ENCODE measurements at regions not wholly inside any gene's neighbourhood (a gene's known extent, or its start where the extent isn't known, plus 50 kb on each side); places are given as distances from the start of the nearest gene placed in this dataset.
"Not testable (repeated sequence)": the region's sequence is repeated elsewhere in the genome, so short reads cannot be mapped to it uniquely, and the experiment has no call there.

DNA sequence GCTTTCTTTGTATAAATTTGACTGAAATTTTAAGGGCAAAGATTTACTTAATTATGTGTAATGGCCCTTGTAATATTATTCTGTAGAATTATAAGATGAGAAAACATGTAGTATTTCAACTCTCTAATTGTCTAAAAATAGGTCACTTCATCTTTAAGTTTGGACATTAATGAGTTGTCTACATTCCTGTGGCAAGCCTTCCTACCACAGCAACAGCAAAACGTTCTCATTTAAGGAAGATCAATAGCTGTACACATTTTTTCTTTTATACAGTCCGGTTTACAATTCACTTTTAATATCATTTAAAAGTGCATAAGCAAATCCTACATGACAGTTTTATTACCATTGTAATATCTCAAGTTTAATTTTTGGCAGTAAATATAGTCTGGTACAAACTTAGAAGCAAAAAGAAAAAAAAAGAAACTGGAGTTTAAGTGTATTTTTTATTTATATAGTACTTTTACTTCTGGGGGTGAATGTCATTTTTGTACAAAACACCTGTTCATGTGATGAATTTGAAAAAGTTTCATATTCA lies 501.8 kb downstream of the ZPLD1 start:
- DNase-seq: no peak

DNA sequence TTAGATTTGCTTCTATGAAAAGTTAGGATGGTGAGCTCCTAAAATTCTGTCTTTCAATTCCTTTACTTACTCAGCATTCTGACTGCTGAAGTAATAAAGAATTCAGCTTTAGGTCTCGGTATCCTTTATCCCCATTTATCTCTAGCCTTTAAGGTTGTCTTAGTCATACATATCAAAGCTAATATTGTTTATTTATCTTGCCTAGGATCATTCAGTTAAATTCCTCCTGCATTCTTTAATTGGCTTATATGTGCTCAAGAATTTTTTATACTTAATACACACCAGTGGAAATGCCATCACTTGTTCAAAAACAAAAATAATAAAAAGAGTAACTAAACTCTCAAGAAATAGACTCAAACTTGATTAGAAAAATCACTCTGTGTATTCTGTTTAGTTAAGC lies 507.0 kb downstream of the ZPLD1 start:
- no peak for DNase-seq

DNA sequence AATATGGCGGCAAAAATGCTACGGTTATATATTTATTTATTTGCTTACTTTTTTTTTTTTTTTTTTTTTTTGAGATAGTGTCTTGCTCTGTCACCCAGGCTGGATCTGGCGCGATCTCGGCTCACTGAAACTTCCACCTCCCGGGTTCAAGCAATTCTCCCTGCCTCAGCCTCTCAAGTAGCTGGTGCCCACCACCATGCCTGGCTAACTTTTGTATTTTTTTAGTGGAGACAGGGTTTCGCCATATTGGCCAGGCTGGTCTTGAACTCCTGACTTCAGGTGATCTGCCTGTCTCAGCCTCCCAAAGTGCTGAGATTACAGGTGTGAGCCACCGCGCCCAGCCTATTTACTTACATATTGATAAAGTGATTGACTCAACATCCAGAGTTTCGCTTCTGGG lies 511.6 kb downstream of the ZPLD1 start:
- DNase-seq: not testable (repeated sequence)

DNA sequence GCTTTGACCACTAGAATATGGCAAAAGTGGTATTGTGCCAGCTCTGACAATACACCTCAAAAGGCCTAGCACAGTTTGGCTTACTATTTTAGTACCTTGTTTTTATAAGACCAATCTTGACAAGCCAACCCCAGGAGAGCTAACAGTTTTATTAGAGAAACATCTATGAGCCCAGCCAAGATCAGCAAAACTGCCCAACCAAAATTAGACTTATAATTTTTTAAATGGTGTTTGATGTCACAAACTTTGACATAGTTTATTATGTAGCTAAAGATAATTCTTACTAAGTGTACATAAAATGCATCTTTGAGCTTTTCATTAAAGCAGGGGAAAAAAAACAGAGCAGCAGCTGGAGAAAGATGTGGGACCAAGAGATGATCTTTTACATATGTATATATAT lies 537.5 kb downstream of the ZPLD1 start:
- DNase-seq: no peak

DNA sequence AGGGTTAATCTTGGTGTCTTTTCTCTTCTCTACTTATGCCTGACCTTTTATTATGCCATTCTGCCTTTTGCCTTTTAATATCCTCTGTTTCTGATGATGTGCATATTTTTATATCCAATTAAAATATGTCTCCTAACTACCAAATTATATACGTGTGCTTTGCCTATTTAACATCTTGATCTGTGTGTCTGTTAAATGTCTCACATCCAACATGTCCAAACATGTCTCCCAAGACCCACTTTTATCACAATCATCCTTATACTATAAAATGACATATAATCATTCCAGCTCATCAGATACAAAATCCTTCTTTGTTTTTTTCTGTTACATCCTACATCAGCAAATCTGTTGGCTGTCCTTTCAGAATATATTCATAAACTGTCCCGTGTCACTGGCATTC lies 539.5 kb downstream of the ZPLD1 start:
- DNase-seq: no peak

DNA sequence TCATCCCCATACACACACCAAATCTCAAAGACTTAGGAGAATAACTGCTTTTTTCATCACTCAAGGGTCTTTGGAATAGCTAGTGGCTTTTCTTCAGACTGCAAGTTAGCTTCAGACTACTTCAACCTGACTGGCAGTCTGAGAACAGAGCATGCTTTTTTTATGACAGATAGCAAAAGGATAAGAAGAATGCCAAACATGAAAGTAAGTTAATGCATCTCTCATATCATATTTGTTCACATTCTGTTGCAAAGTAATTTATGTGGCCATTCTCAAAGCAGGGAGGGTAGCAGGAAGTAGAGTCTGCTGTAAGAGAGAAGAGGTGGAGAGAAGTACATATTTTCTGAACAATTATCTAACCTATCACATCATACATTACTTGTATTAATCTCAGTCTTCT lies 544.4 kb downstream of the ZPLD1 start:
- no peak for DNase-seq

DNA sequence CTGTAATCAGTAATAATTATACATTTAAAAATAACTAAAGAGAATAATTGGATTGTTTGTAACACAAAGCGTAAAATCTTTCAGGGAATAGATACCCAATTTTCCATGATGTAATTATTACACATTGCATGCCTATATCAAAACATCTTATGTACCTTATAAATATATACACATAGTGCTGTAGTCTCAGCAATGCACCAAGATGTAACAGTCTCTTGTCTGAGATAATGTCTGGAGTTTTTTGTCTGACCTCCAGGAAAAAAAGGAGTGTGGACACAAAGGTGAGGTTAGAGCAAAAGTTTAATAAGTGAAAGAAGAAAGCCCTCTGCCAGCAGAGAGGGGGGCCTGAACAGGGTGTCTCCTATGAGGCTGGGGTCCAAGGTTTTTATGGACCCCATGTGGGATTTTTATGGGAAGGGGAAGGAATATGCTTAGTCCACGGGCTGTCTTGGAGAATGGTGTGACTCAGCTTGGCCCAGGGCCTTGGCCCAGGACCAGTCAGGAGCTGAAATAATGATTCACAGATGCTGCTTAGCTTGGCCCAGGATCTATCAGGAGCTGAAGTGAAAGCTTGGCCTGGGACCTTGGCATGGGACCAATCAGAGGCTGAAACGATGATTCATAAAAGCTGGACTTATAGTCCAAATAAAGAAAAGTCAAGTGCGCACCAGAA lies 545.0 kb downstream of the ZPLD1 start:
- no peak for DNase-seq

DNA sequence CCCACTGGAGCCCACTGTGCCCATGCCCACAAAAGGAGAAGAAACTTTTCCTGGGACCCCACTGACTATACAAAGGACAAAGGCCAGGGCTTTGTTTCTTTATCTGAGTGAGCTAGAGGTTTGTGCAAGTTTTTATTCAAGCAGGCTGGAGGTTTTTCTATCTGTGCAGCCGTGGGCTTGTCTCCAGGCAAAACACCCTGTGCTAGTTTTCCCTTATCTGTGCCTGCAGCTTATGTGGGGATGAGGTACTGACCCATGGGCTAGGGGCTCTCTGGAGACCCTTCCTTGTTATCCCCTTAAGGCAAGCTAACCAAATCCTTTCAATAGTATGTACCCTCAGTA lies 545.5 kb downstream of the ZPLD1 start:
- DNase-seq: no peak

DNA sequence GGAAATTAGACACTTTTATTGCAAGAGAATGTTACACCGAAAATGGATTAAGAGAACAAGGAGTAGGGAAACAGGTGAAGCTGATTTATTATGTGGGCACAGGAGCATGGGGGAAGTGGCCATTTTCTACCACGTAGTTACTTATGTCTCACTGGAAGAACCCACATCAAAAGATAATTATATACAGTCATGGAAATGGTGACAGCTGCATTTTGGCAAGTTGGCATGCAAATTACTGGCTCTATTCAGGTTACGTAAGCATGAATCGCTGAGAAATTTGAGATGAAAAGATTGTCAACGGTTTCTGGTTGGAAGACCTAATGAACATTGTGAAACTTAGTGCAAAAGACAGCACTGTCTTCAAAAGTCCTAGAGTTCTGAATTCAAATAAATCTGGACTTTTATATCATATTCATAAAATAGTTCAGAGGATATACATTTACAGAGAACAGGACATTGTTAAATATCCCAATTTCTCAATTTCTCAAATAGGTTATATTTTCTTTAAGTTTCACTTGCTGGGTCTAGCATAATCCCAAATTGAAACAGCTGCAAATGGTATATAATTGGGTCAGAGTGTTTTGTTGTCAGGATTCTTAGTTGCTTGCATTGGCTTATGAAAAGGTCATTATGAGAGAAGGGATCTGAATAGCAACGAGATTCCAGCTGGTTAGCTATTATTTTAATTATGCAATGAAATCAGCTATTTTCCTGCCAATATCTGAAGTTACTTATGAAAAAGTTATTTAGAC lies 567.8 kb downstream of the ZPLD1 start:
- DNase-seq: no peak

DNA sequence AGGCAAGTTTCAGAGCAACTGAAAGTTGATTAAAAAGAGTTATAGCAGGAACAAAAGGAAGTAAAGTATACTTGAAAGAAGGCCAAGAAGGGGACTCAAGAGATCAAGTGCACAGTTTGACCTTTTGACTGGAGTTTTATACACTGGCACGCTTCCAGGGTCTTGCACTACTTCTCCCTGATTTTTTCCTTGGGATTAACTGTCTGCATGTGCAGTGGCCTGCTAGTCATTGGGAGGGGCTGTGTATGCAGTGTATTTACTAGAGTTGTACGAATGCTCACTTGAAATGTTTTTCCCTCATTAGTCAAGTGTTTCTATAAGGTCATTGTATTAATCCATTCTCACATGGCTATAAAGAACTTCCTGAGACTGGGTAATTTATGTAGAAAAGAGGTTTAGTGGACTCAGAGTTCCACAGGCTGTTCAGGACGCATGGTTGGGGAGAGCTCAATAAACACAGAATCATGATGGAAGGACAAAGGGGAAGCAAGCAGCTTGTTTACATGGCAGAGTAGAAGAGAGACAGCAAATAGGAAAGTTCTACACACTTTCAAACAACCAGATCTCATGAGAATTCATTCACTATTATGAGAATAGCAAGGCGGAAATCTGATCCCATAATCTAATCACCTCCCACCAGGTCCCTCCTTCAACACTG lies 571.8 kb downstream of the ZPLD1 start:
- DNase-seq: no peak

DNA sequence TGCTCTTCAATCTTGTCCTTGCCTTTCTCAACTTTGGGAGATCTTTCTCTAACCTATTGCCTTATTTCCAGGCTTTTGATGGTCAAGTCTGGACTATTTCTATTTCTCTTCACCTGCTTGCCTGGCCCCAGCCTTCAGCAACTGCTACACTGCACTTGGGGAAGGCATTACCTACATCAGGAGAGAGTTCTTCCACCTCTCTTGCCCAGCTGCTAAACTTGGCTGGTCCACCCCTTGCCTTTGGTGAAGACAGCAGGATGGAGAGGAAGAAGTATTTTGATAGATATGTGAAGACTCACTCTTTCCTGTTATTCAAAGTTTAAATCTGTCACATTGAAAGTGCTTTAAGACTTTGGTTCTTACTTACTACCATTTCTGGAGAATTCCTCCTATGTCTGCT lies 574.8 kb downstream of the ZPLD1 start:
- DNase-seq: no peak

DNA sequence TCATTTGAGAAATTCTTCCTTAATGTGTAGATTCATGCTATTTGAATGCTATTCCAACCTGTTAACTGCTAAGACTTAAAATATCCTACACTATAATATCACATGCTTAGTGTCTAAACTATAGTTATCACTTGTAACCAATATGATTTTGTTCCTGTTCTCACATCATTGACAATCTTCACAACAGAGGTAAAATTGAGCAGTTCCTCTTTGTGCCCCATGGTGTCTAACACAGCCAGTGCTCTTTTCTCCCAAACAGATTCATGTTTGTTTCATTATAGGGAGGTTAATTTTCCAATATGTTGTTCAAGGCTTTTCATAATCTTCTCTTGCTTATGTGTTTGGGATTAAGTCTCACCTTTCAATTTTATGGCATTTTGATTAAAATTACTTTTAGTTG lies 591.1 kb downstream of the ZPLD1 start:
- no peak for DNase-seq

DNA sequence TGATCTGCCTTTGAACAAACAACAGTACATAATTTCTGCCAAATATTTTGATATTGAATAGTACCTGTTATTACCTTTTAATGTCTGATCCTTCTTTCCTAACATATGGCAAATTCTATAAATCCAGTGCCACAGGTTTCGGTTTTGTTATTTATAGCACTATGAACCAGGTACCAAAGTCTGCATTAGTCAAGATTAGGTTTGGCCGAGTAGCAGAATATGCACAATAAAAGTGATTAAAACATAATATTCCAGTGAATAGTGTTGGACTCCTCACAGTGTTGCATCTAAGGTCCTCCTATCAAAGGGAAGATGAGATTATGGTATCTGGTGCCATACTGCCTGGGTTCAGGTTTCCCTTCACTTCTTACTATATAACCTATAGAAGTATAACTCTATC lies 599.0 kb downstream of the ZPLD1 start:
- no peak for DNase-seq

DNA sequence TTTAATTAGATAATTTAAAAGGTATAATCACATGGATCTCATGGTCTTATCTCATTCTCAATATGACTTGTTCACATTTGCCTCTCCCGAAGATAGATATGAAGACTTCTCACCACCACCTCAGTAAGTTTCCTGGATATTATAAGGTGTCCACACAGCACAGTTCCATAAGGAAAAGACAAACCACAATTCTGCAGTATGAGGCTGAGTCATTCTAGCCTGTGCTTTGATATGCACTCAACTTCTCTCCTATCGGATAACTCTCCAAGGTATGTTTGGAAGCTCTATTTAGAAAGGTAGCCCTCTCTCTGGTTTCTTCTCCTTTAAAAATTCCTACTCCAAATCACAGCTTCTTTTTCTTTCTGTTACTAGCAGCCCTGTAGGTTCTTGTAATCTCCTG lies 612.8 kb downstream of the ZPLD1 start:
- DNase-seq: no peak

DNA sequence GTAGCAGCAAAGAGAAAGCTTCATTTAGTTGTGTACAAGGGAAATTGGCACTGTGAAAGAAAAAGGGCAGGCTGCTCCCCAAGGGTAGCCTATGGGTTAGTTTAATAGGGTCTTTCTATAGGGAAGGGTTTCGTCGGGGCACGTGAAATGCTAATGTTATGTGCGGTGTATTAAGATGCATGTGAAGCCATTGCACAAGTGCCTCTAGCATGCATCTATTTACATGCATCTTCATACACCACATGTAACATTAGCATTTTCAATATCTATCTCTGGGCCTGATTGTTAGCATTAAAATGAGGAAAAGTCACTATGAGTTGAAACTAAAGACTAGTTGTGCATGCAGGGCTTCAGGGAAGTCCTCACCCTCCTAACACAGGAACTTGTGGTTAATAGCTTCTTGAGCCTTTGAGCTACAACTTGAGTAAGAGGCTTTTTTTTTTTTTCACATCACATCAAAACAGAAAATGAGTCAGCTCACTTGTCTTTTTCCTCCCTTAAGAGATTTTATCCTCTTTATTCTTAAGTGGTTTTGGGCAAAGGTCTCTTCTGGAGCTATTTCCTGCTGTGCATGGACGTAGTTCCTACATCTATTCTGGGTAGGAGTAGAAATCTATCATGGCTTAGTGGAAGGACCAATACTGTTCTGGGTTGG lies 613.4 kb downstream of the ZPLD1 start:
- no peak for DNase-seq

DNA sequence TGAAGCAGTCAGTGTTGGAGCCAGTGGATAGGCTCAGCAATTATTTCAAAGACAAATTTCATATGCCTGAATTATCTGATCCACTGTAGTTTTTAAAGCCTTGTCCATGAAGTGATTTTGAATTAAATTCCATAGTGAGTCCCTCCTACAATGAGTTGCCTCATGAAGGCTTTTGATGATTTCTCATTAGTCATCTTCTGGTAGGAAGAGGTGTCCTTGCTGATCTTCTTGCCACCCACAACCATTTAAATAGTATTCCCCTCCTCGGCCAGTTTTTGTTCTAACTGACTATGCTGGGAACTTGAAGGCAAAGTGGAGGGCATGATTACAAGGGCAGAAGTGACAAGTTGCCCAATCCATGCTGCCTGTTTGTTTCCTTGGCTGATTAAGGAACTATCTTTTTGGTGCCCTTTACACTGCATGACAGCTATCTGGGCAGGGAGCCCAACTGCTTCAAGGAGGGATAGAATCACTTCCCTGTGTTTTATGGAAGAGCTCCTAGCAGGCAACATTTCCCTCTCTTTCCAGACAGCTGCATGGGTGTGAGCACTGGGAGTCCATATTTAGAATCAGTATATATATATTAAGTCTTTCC lies 617.5 kb downstream of the ZPLD1 start:
- no peak for DNase-seq

DNA sequence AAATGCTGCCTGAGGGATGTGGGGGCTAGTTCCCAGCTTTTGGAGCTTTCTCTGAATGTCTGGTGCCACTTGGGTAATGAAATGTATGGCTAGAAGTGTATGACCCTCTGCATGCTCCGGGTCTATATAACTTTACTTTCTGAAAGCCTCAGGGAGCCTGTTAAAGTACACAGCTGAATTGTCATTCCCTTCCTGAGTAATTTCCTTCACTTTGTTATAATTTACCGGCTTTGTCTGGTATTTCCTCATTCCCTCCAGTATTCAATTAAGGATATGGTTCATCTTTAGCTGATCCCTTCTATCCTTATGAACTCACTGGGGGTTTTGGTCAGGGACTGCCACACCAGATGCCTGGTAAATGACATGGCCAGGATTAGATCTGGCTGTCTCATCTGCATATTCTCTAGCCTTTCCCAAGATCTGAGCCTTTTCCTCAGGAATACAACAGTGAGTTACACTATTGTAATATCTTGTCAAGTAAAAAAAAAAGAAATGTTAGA lies 620.3 kb downstream of the ZPLD1 start:
- DNase-seq: no peak

DNA sequence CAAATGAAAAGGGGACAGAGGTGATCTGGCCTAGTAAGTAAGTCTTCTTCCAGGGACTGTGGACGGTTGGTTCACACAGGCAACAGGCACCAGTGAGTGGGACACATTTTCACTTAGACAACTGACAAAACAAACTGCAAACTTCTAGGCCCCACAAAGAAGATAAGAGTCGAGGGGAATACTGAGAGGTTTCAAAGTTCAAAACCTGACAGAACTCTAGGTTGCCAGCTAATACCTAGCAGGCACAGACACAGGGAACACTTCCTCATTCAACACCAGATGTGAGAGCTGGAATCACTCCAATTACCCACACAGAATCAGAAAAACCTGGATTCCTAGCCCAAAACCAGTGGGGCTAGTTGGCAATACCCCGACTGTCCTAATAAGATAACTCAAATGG lies 621.7 kb downstream of the ZPLD1 start:
- DNase-seq: no peak

DNA sequence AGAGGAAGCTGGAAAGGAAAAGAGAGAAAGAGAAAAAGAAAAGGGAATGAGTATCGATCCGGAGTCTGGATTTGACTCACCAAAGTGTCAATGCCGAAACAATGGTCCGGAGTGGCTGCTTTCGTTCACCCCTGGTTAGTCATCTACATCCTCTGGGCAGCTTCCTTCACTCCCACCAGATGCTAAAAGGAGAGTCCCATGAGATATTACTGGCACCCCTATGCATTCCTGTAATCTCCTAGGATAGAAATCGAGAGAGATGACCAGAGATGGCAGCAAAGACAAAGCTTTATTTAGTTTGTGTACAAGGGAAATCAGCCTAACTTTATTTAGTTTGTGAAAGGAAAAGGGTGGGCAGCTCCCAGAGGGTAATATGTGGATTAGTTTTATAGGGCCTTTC lies 622.2 kb downstream of the ZPLD1 start:
- DNase-seq: no peak

DNA sequence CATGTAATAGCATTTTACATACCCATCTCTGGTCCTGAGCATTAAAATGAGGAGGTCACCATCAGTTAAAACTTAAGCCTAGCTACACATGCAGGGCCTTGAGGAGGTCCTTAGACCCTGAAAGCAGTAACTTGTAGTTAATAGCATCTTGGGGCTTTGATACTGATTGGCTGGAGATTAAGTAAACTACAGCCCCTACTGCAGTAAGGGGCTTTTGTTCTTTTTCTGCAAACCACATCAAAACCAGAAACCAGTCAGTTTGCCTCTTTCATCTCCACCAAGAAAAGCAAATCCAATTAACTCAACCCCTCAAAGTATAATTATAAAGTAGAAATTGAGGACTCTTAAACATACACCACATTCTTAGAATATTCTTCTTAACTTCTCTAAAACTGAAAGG lies 622.7 kb downstream of the ZPLD1 start:
- no peak for DNase-seq

DNA sequence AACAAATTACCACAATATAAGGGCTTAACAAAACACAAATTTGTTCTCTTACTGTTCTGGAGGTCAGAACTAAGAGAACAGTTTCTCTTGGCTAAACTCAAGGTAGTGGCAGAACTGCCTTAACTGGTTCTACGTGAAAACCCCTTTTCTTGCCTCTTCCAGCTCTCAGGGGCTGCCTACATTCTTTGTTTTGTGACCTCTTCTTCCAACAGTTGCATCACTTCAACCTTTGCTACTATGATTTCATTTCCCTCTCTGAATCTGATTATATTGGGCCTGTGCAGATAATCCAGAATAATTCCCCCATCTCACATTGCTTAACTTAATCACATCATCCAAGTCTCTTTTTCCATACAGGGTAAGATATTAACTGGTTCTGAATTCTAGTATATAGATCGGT lies 624.6 kb downstream of the ZPLD1 start:
- DNase-seq: no peak

DNA sequence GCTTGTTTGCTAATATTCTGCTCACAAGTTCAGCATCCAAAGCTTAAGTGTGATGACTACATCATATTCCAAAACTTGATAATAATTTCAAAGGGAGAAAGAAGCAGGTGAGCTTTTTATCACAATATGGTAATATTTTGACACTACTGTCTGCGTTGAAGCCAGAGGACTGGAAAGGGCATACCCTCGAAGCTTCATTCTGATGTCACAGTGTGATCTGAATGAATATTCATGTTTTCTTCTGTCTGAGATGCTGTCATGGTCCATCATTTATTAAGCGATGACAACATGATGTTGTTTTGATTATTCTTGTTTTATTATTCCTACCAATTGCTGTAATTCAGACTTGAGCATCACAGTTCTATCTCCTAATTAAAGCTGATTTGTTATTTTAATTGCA lies 625.4 kb downstream of the ZPLD1 start:
- no peak for DNase-seq

DNA sequence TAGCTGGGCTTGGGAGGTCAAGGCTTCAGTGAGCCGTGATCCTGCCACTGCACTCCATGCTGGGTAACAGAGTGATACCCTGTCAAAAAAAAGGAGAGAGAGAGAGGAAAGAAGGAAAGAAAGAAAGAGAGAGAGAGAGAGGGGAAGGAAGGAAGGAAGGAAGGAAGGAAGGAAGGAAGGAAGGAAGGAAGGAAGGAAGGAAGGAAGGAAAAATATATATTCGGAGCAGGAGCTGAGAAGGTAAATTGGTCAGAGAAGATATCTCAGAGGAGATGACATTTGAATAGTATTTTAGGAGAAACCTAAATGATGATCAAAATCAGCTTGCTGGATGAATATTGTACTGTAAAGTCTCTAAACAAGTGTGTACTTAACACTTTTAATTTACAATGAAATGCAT lies 633.1 kb downstream of the ZPLD1 start:
- no peak for DNase-seq

Measured in activated effector memory CD4-positive, alpha-beta T cell treated with Interleukin-2 at 50 U/mL for 16 hours (primary cell).